GM23338 (cell line): ENCODE measurements at regions not wholly inside any gene's neighbourhood (a gene's known extent, or its start where the extent isn't known, plus 50 kb on each side); places are given as distances from the start of the nearest gene placed in this dataset.

ENCODE experiments used
- ATAC-seq: fragments of 200-7000 bp; cut with Tn5 transposase; 3 replicates; pipeline ENCODE4 v1.9.1; 2020
- DNase-seq: peaks from one replicate; pipeline ENCODE4 v3.0.0-alpha.2; 2015; ENCODE audit warnings: low spot score
- H2AFZ ChIP-seq: fragments of 200-600 bp; sonication (generic); 2 replicates; pipeline ENCODE4 v1.8.0; 2016; ENCODE audit warnings: antibody characterized with exemption, mild to moderate bottlenecking, moderate library complexity
- H3F3A ChIP-seq: fragments of 200-600 bp; sonication (generic); replicated peaks from 2 replicates; pipeline ENCODE4 v1.8.0; 2017; ENCODE audit warnings: antibody characterized with exemption, mixed run types, low read depth
- H3K27ac ChIP-seq: fragments of 200-600 bp; sonication (generic); 2 replicates; pipeline ENCODE4 v1.6.1; 2016; ENCODE audit warnings: low read depth
- H3K27me3 ChIP-seq: fragments of 200-600 bp; sonication (generic); 2 replicates; pipeline ENCODE4 v1.8.0; 2016; ENCODE audit warnings: mild to moderate bottlenecking, mixed run types, moderate library complexity; ENCODE audit not compliant: insufficient read depth
- H3K36me3 ChIP-seq: fragments of 200-600 bp; sonication (generic); 2 replicates; pipeline ENCODE4 v1.8.0; 2016; ENCODE audit warnings: mild to moderate bottlenecking; ENCODE audit not compliant: insufficient read depth
- H3K4me1 ChIP-seq: fragments of 200-600 bp; sonication (generic); 2 replicates; pipeline ENCODE4 v1.8.0; 2016; ENCODE audit warnings: mild to moderate bottlenecking, moderate library complexity; ENCODE audit not compliant: insufficient read depth
- H3K4me2 ChIP-seq: fragments of 200-600 bp; sonication (generic); 2 replicates; pipeline ENCODE4 v1.7.1; 2017; ENCODE audit warnings: mixed run types
- H3K4me3 ChIP-seq: fragments of 200-600 bp; sonication (generic); 2 replicates; pipeline ENCODE4 v1.6.1; 2016; ENCODE audit warnings: mixed run types
- H3K79me2 ChIP-seq: fragments of 200-600 bp; sonication (generic); replicated peaks from 2 replicates; pipeline ENCODE4 v1.8.0; 2017; ENCODE audit warnings: mild to moderate bottlenecking; ENCODE audit not compliant: insufficient read depth
- H3K9me2 ChIP-seq: fragments of 200-600 bp; sonication (generic); 2 replicates; pipeline ENCODE4 v1.8.0; 2017; ENCODE audit not compliant: insufficient read depth
- H4K20me1 ChIP-seq: fragments of 200-600 bp; sonication (generic); replicated peaks from 2 replicates; pipeline ENCODE4 v1.8.0; 2017; ENCODE audit warnings: mild to moderate bottlenecking; ENCODE audit not compliant: insufficient read depth
- H3K27ac Mint-ChIP-seq: 2 replicates; pipeline ENCODE4 v1.8.0; 2020; ENCODE audit warnings: inconsistent platforms, mild to moderate bottlenecking, moderate library complexity, mixed read lengths
- H3K27me3 Mint-ChIP-seq: 3 replicates; pipeline ENCODE4 v1.8.0; 2022; ENCODE audit warnings: low read depth, mild to moderate bottlenecking, moderate library complexity, mixed read lengths, inconsistent platforms; ENCODE audit not compliant: insufficient read depth, poor library complexity
- H3K36me3 Mint-ChIP-seq: 3 replicates; pipeline ENCODE4 v1.8.0; 2021; ENCODE audit warnings: low read depth, mild to moderate bottlenecking, inconsistent platforms, moderate library complexity, mixed read lengths
- H3K4me1 Mint-ChIP-seq: 3 replicates; pipeline ENCODE4 v1.8.0; 2020; ENCODE audit warnings: mild to moderate bottlenecking, inconsistent platforms, mixed read lengths
- H3K4me3 Mint-ChIP-seq: 3 replicates; pipeline ENCODE4 v1.8.0; 2021; ENCODE audit warnings: moderate library complexity, mild to moderate bottlenecking, inconsistent platforms, mixed read lengths
- H3K9me3 Mint-ChIP-seq: 3 replicates; pipeline ENCODE4 v1.8.0; 2020; ENCODE audit warnings: moderate library complexity, mild to moderate bottlenecking, inconsistent platforms, mixed read lengths
- JUNB ChIP-seq: IDR thresholded peaks from one replicate; pipeline ENCODE4 v1.6.1; 2016; ENCODE audit warnings: antibody characterized with exemption; ENCODE audit not compliant: unreplicated experiment
- NANOG ChIP-seq: IDR thresholded peaks from 2 replicates; pipeline ENCODE4 v1.6.1; 2016; ENCODE audit warnings: antibody characterized with exemption, borderline replicate concordance
- POLR2AphosphoS5 ChIP-seq: IDR thresholded peaks from 2 replicates; pipeline ENCODE4 v1.6.1; 2016; ENCODE audit warnings: antibody characterized with exemption, low read depth
- ZNF114 ChIP-seq: fragments of 250-450 bp; sonication (Bioruptor Pico); IDR thresholded peaks from 2 replicates; pipeline ENCODE4 v1.5.0; 2020; ENCODE audit warnings: mild to moderate bottlenecking, moderate library complexity
- TF ChIP-seq, protein P1 (sequence below): IDR thresholded peaks from one replicate; pipeline ENCODE4 v1.6.1; 2018; ENCODE audit warnings: antibody characterized with exemption; ENCODE audit not compliant: unreplicated experiment
- TF ChIP-seq, protein P2 (sequence below), 2 experiments: fragments of 200-600 bp in 1 of 2; sonication (generic) in 1 of 2; conservative IDR thresholded peaks; 2 replicates each; pipeline versions ENCODE4 v1.5.1 to v1.6.1; 2016 to 2017; ENCODE audit warnings: antibody characterized with exemption in 2 of 2, low read depth in 2 of 2, mild to moderate bottlenecking in 2 of 2, moderate library complexity in 1 of 2
- TF ChIP-seq, protein P3 (sequence below): fragments of 250-450 bp; sonication (Bioruptor Pico); IDR thresholded peaks from 2 replicates; pipeline ENCODE4 v1.5.0; 2020; ENCODE audit warnings: mild to moderate bottlenecking, moderate library complexity
- TF ChIP-seq, protein P4 (sequence below): IDR thresholded peaks from 2 replicates; pipeline ENCODE4 v1.6.1; 2016; ENCODE audit warnings: antibody characterized with exemption

DNA sequence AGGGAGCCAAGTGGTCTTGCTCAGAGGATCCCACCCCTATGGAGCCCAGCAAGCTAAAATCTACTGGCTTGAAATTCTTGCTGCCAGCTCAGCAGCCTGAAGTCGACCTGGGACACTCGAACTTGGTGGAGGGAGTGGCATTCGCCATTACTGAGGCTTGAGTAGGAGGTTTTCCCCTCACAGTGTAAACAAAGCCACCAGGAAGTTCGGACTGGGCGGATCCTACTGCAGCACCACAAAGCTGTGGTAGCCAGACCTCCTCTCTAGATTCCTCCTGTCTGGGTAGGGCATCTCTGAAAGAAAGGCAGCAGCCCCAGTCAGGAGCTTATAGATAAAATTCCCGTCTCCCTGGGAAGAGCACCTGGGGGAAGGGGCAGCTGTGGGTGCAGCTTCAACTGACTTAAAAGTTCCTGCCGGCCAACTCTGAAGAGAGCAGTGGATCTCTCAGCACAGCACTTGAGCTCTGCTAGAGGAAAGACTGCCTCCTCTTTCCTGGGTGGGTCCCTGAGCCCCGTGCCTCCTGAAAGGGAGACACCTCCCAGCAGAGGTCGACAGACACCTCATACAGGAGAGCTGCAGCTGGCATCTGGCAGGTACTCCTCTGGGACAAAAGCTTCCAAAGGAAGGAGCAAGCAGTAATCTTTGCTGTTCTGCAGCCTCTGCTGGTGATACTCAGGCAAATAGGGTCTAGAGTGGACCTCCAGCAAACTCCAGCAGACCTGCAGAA is 576.3 kb upstream of the NECTIN3 start:
- Mint-ChIP-seq H3K4me3 (no peak overlapping the region), H3K36me3 (peaks cover 8% of the 10 kb centered on the region; the same call in 1 of the 3 replicates), H3K4me1 (peaks cover 8% of the 10 kb centered on the region; the same call in 2 of the 3 replicates), H3K27me3 (peaks cover 1% of the 10 kb centered on the region), H3K9me3 (no peaks in the 10 kb centered on the region; the same call in 1 of the 3 replicates), H3K27ac (no peak overlapping the region)
- Histone ChIP-seq H3K4me1 (peaks cover 8% of the 10 kb centered on the region; the same call in 1 of the 2 replicates), H3K36me3 (no peaks in the 10 kb centered on the region), H3K27me3 (no peaks in the 10 kb centered on the region), H3K4me2 (no peak overlapping the region), H2AFZ (no peak overlapping the region), H3F3A (no peaks in the 10 kb centered on the region), H3K79me2 (no peaks in the 10 kb centered on the region), H3K4me3 (no peak overlapping the region), H3K9me2 (no peaks in the 10 kb centered on the region), H4K20me1 (no peaks in the 10 kb centered on the region), H3K27ac (no peak overlapping the region)
- ATAC-seq (no peak), DNase-seq (no peak)
- TF ChIP-seq NANOG (no peak), ZNF114 (CRISPR knock-in tag) (no peak), JUNB (no peak), POLR2AphosphoS5 (no peak)
- TF ChIP-seq, protein P1, sequence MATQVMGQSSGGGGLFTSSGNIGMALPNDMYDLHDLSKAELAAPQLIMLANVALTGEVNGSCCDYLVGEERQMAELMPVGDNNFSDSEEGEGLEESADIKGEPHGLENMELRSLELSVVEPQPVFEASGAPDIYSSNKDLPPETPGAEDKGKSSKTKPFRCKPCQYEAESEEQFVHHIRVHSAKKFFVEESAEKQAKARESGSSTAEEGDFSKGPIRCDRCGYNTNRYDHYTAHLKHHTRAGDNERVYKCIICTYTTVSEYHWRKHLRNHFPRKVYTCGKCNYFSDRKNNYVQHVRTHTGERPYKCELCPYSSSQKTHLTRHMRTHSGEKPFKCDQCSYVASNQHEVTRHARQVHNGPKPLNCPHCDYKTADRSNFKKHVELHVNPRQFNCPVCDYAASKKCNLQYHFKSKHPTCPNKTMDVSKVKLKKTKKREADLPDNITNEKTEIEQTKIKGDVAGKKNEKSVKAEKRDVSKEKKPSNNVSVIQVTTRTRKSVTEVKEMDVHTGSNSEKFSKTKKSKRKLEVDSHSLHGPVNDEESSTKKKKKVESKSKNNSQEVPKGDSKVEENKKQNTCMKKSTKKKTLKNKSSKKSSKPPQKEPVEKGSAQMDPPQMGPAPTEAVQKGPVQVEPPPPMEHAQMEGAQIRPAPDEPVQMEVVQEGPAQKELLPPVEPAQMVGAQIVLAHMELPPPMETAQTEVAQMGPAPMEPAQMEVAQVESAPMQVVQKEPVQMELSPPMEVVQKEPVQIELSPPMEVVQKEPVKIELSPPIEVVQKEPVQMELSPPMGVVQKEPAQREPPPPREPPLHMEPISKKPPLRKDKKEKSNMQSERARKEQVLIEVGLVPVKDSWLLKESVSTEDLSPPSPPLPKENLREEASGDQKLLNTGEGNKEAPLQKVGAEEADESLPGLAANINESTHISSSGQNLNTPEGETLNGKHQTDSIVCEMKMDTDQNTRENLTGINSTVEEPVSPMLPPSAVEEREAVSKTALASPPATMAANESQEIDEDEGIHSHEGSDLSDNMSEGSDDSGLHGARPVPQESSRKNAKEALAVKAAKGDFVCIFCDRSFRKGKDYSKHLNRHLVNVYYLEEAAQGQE: no peak
- TF ChIP-seq, protein P2, sequence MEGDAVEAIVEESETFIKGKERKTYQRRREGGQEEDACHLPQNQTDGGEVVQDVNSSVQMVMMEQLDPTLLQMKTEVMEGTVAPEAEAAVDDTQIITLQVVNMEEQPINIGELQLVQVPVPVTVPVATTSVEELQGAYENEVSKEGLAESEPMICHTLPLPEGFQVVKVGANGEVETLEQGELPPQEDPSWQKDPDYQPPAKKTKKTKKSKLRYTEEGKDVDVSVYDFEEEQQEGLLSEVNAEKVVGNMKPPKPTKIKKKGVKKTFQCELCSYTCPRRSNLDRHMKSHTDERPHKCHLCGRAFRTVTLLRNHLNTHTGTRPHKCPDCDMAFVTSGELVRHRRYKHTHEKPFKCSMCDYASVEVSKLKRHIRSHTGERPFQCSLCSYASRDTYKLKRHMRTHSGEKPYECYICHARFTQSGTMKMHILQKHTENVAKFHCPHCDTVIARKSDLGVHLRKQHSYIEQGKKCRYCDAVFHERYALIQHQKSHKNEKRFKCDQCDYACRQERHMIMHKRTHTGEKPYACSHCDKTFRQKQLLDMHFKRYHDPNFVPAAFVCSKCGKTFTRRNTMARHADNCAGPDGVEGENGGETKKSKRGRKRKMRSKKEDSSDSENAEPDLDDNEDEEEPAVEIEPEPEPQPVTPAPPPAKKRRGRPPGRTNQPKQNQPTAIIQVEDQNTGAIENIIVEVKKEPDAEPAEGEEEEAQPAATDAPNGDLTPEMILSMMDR (conservative IDR thresholded peaks at IDR 0.05; ENCODE audit: low read depth in 2 of 2): peak in 1 of 2 experiments; percentile 53; a peak in 2 of 4 replicates
- TF ChIP-seq, protein P3, sequence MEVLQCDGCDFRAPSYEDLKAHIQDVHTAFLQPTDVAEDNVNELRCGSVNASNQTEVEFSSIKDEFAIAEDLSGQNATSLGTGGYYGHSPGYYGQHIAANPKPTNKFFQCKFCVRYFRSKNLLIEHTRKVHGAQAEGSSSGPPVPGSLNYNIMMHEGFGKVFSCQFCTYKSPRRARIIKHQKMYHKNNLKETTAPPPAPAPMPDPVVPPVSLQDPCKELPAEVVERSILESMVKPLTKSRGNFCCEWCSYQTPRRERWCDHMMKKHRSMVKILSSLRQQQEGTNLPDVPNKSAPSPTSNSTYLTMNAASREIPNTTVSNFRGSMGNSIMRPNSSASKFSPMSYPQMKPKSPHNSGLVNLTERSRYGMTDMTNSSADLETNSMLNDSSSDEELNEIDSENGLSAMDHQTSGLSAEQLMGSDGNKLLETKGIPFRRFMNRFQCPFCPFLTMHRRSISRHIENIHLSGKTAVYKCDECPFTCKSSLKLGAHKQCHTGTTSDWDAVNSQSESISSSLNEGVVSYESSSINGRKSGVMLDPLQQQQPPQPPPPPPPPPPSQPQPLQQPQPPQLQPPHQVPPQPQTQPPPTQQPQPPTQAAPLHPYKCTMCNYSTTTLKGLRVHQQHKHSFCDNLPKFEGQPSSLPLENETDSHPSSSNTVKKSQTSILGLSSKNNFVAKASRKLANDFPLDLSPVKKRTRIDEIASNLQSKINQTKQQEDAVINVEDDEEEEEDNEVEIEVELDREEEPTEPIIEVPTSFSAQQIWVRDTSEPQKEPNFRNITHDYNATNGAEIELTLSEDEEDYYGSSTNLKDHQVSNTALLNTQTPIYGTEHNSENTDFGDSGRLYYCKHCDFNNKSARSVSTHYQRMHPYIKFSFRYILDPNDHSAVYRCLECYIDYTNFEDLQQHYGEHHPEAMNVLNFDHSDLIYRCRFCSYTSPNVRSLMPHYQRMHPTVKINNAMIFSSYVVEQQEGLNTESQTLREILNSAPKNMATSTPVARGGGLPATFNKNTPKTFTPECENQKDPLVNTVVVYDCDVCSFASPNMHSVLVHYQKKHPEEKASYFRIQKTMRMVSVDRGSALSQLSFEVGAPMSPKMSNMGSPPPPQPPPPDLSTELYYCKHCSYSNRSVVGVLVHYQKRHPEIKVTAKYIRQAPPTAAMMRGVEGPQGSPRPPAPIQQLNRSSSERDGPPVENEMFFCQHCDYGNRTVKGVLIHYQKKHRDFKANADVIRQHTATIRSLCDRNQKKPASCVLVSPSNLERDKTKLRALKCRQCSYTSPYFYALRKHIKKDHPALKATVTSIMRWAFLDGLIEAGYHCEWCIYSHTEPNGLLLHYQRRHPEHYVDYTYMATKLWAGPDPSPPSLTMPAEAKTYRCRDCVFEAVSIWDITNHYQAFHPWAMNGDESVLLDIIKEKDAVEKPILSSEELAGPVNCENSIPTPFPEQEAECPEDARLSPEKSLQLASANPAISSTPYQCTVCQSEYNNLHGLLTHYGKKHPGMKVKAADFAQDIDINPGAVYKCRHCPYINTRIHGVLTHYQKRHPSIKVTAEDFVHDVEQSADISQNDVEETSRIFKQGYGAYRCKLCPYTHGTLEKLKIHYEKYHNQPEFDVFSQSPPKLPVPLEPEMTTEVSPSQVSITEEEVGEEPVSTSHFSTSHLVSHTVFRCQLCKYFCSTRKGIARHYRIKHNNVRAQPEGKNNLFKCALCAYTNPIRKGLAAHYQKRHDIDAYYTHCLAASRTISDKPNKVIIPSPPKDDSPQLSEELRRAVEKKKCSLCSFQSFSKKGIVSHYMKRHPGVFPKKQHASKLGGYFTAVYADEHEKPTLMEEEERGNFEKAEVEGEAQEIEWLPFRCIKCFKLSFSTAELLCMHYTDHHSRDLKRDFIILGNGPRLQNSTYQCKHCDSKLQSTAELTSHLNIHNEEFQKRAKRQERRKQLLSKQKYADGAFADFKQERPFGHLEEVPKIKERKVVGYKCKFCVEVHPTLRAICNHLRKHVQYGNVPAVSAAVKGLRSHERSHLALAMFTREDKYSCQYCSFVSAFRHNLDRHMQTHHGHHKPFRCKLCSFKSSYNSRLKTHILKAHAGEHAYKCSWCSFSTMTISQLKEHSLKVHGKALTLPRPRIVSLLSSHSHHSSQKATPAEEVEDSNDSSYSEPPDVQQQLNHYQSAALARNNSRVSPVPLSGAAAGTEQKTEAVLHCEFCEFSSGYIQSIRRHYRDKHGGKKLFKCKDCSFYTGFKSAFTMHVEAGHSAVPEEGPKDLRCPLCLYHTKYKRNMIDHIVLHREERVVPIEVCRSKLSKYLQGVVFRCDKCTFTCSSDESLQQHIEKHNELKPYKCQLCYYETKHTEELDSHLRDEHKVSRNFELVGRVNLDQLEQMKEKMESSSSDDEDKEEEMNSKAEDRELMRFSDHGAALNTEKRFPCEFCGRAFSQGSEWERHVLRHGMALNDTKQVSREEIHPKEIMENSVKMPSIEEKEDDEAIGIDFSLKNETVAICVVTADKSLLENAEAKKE: no peak
- TF ChIP-seq, protein P4, sequence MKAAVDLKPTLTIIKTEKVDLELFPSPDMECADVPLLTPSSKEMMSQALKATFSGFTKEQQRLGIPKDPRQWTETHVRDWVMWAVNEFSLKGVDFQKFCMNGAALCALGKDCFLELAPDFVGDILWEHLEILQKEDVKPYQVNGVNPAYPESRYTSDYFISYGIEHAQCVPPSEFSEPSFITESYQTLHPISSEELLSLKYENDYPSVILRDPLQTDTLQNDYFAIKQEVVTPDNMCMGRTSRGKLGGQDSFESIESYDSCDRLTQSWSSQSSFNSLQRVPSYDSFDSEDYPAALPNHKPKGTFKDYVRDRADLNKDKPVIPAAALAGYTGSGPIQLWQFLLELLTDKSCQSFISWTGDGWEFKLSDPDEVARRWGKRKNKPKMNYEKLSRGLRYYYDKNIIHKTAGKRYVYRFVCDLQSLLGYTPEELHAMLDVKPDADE: no peak
